Common myeloid progenitor, CD34-positive (primary cell): ENCODE measurements at regions not wholly inside any gene's neighbourhood (a gene's known extent, or its start where the extent isn't known, plus 50 kb on each side); places are given as distances from the start of the nearest gene placed in this dataset.

Experiments
- CTCF ChIA-PET: fragments of 350-600 bp; sonication (Branson Sonifier 250); formaldehyde crosslinking; loops from one replicate; lab custom pipeline; 2021; ENCODE audit warnings: antibody characterized with exemption; lab: Charles Lee
- POLR2A ChIA-PET: fragments of 350-600 bp; sonication (Branson Sonifier 250); formaldehyde crosslinking; loops from one replicate; lab custom pipeline; 2021; ENCODE audit warnings: antibody characterized with exemption; lab: Charles Lee
- DNase-seq, 3 donors: peaks; one replicate each; pipeline versions ENCODE4 v3.0.0 to v3.0.0-alpha.2; 2013
- H3K27ac ChIP-seq, 2 experiments: 1 replicate in 1 of 2; 2 replicates in 1 of 2; pipeline ENCODE4 v1.7.0; 2013; ENCODE audit warnings: inconsistent platforms in 2 of 2, low read length in 2 of 2, mild to moderate bottlenecking in 2 of 2, low read depth in 1 of 2, moderate library complexity in 1 of 2; ENCODE audit not compliant: severe bottlenecking in 2 of 2, insufficient read depth in 1 of 2, poor library complexity in 1 of 2
- H3K27me3 ChIP-seq, 5 experiments: replicated peaks in 2 of 5; 1 replicate in 3 of 5; 2 replicates in 2 of 5; pipeline versions ENCODE4 v1.6.1 to v1.7.0; 2013; ENCODE audit warnings: low read length in 4 of 5, mild to moderate bottlenecking in 2 of 5, moderate library complexity in 2 of 5, inconsistent platforms in 1 of 5; ENCODE audit not compliant: insufficient read depth in 5 of 5, control insufficient read depth in 4 of 5
- H3K36me3 ChIP-seq, 4 experiments: 1 replicate in 2 of 4; 2 replicates in 2 of 4; pipeline versions ENCODE4 v1.6.1 to v1.7.0; 2013; ENCODE audit warnings: low read length in 3 of 4, control low read depth in 1 of 4, mild to moderate bottlenecking in 1 of 4; ENCODE audit not compliant: control insufficient read depth in 4 of 4, insufficient read depth in 4 of 4
- H3K4me1 ChIP-seq, 4 experiments: 1 replicate in 3 of 4; 2 replicates in 1 of 4; pipeline versions ENCODE4 v1.6.1 to v1.7.1; 2013; ENCODE audit warnings: low read length in 3 of 4, mild to moderate bottlenecking in 3 of 4, control low read depth in 1 of 4, inconsistent platforms in 1 of 4, moderate library complexity in 1 of 4; ENCODE audit not compliant: control insufficient read depth in 4 of 4, insufficient read depth in 4 of 4; ENCODE audit errors: control extremely low read depth in 1 of 4
- H3K4me3 ChIP-seq, 7 experiments: 1 replicate in 4 of 7; 2 replicates in 3 of 7; pipeline versions ENCODE4 v1.5.1 to v1.7.0; 2013; ENCODE audit warnings: mild to moderate bottlenecking in 7 of 7, low read length in 6 of 7, moderate library complexity in 6 of 7, inconsistent platforms in 2 of 7, low read depth in 2 of 7, control low read depth in 1 of 7; ENCODE audit not compliant: insufficient read depth in 4 of 7, control insufficient read depth in 1 of 7; ENCODE audit errors: extremely low read depth in 1 of 7
- H3K9me3 ChIP-seq, 5 experiments: 1 replicate in 4 of 5; 2 replicates in 1 of 5; pipeline versions ENCODE4 v1.6.1 to v1.7.1; 2013; ENCODE audit warnings: low read length in 4 of 5, mild to moderate bottlenecking in 2 of 5, inconsistent platforms in 1 of 5, low read depth in 1 of 5, moderate library complexity in 1 of 5; ENCODE audit not compliant: control insufficient read depth in 4 of 5, insufficient read depth in 2 of 5; ENCODE audit errors: control extremely low read depth in 1 of 5
- WGBS: methylation state at CpG from one replicate; pipeline ENCODE4 v1.1.5; 2013; ENCODE audit not compliant: insufficient coverage; 5-methylcytosine and 5-hydroxymethylcytosine counted together

GRCh38 chr1:38132681-38133080 is 86.1 kb upstream of the POU3F1 start:
- Histone ChIP-seq H3K27me3 (peaks cover 0 to 66% (median 42%) of the 10 kb centered on the region in 5 experiments), H3K9me3 (peaks cover 0 to 5% (median 0%) of the 10 kb centered on the region in 5 experiments), H3K36me3 (no peaks in the 10 kb centered on the region), H3K4me3 (no peak overlapping the region), H3K4me1 (no peaks in the 10 kb centered on the region), H3K27ac (no peak overlapping the region)
- ChIA-PET POLR2A (no interaction called here), CTCF (no interaction called here)
- 95% methylated on average over 4 of the region's 6 CpGs for WGBS
- no peak for DNase-seq

- Histone ChIP-seq H3K4me3 (no peak overlapping the region), H3K4me1 (no peaks in the 10 kb centered on the region), H3K27me3 (peaks cover 0 to 50% (median 34%) of the 10 kb centered on the region in 5 experiments), H3K27ac (no peak overlapping the region), H3K9me3 (no peaks in the 10 kb centered on the region), H3K36me3 (no peaks in the 10 kb centered on the region)
- CTCF ChIA-PET = interaction anchor here (1.4 kb wide), 1 partner anchor 10 kb away, joined by 3 read pairs; no protein-coding TSS in a partner anchor
- POLR2A ChIA-PET = interaction anchor here (0.6 kb wide), 1 partner anchor 42 kb away, joined by 5 read pairs; no protein-coding TSS in a partner anchor
- 81% methylated on average over 4 of the region's 6 CpGs for WGBS
- DNase-seq = no peak
These were observed 84.5 kb upstream of the POU3F1 start for GRCh38 chr1:38131024-38131585.

GRCh38 chr1:38129971-38130370 is 83.4 kb upstream of the POU3F1 start:
- H3K36me3 ChIP-seq = no peaks in the 10 kb centered on the region
- ChIA-PET POLR2A (no interaction called here), CTCF (no interaction called here)
- no peaks in the 10 kb centered on the region for H3K9me3 ChIP-seq
- H3K4me3 ChIP-seq = no peak overlapping the region
- no peak overlapping the region for H3K27ac ChIP-seq
- no peak for DNase-seq
- no peaks in the 10 kb centered on the region for H3K4me1 ChIP-seq
- 92% methylated on average over 2 of the region's 2 CpGs for WGBS
- H3K27me3 ChIP-seq = peaks cover 0 to 39% (median 27%) of the 10 kb centered on the region in 5 experiments

- 75% methylated on average over 4 of the region's 5 CpGs for WGBS
- no peak for DNase-seq
- ChIA-PET POLR2A (no interaction called here), CTCF (no interaction called here)
- Histone ChIP-seq H3K36me3 (no peaks in the 10 kb centered on the region), H3K4me1 (no peaks in the 10 kb centered on the region), H3K9me3 (no peaks in the 10 kb centered on the region), H3K27ac (no peak overlapping the region), H3K27me3 (peaks cover 0 to 34% (median 27%) of the 10 kb centered on the region in 5 experiments), H3K4me3 (no peak overlapping the region)
These were observed 82.9 kb upstream of the POU3F1 start for GRCh38 chr1:38129473-38129872.

GRCh38 chr1:38128926-38129453 is 82.4 kb upstream of the POU3F1 start:
- WGBS = 98% methylated on average over 9 of the region's 9 CpGs
- Histone ChIP-seq H3K4me1 (no peaks in the 10 kb centered on the region), H3K27me3 (peaks cover 0 to 29% (median 23%) of the 10 kb centered on the region in 5 experiments), H3K4me3 (no peak overlapping the region), H3K36me3 (no peaks in the 10 kb centered on the region), H3K27ac (no peak overlapping the region), H3K9me3 (no peaks in the 10 kb centered on the region)
- CTCF ChIA-PET = no interaction called here
- POLR2A ChIA-PET = no interaction called here
- no peak for DNase-seq

GRCh38 chr1:38128511-38128910 is 81.9 kb upstream of the POU3F1 start:
- DNase-seq = no peak
- H3K4me1 ChIP-seq = no peaks in the 10 kb centered on the region
- H3K36me3 ChIP-seq = no peaks in the 10 kb centered on the region
- H3K27me3 ChIP-seq = peaks cover 0 to 26% (median 23%) of the 10 kb centered on the region in 5 experiments
- no peaks in the 10 kb centered on the region for H3K9me3 ChIP-seq
- ChIA-PET CTCF (no interaction called here), POLR2A (no interaction called here)
- WGBS = 96% methylated on average over 2 of the region's 2 CpGs
- H3K4me3 ChIP-seq = no peak overlapping the region
- H3K27ac ChIP-seq = no peak overlapping the region

GRCh38 chr1:38127428-38127827 is 80.8 kb upstream of the POU3F1 start:
- peaks cover 0 to 15% (median 14%) of the 10 kb centered on the region in 5 experiments for H3K27me3 ChIP-seq
- ChIA-PET POLR2A (no interaction called here), CTCF (no interaction called here)
- H3K4me3 ChIP-seq = no peak overlapping the region
- no peaks in the 10 kb centered on the region for H3K36me3 ChIP-seq
- no peaks in the 10 kb centered on the region for H3K4me1 ChIP-seq
- DNase-seq = no peak
- no peaks in the 10 kb centered on the region for H3K9me3 ChIP-seq
- WGBS = 90% methylated on average over 2 of the region's 2 CpGs
- no peak overlapping the region for H3K27ac ChIP-seq
